Neuronal stem cell (in vitro differentiated cells): ENCODE measurements at regions not wholly inside any gene's neighbourhood (a gene's known extent, or its start where the extent isn't known, plus 50 kb on each side); places are given as distances from the start of the nearest gene placed in this dataset.

Experiments
- DNase-seq: peaks from one replicate; pipeline ENCODE4 v3.0.0-alpha.2; 2013; ENCODE audit warnings: low spot score
- H2AFZ ChIP-seq: one replicate; pipeline ENCODE4 v1.6.1; 2013; ENCODE audit warnings: mild to moderate bottlenecking, low read length, inconsistent platforms
- H2AK5ac ChIP-seq: 2 replicates; pipeline ENCODE4 v1.6.1; 2013; ENCODE audit warnings: low read depth, mild to moderate bottlenecking, inconsistent platforms, low read length, moderate library complexity, mixed read lengths
- H2BK120ac ChIP-seq: 2 replicates; pipeline ENCODE4 v1.6.1; 2013; ENCODE audit warnings: low read depth, mild to moderate bottlenecking, inconsistent platforms, low read length, moderate library complexity, mixed read lengths
- H2BK12ac ChIP-seq: one replicate; pipeline ENCODE4 v1.6.1; 2013; ENCODE audit warnings: low read length, inconsistent platforms
- H2BK15ac ChIP-seq: 2 replicates; pipeline ENCODE4 v1.6.1; 2013; ENCODE audit warnings: mild to moderate bottlenecking, low read length, inconsistent platforms, mixed read lengths
- H2BK5ac ChIP-seq: one replicate; pipeline ENCODE4 v1.6.1; 2013; ENCODE audit warnings: inconsistent platforms, mild to moderate bottlenecking, low read length, moderate library complexity
- H3K14ac ChIP-seq: one replicate; pipeline ENCODE4 v1.6.1; 2013; ENCODE audit warnings: low read length, inconsistent platforms
- H3K18ac ChIP-seq: 2 replicates; pipeline ENCODE4 v1.6.1; 2013; ENCODE audit warnings: low read length, inconsistent platforms
- H3K23ac ChIP-seq: 2 replicates; pipeline ENCODE4 v1.6.1; 2013; ENCODE audit warnings: low read depth, mild to moderate bottlenecking, mixed read lengths, low read length, inconsistent platforms; ENCODE audit not compliant: poor library complexity
- H3K27ac ChIP-seq: replicated peaks from 3 replicates; pipeline ENCODE4 v1.5.1; 2013; ENCODE audit warnings: low read length, inconsistent platforms
- H3K27me3 ChIP-seq, 3 experiments: 2 replicates each; pipeline ENCODE4 v1.6.1; 2013; ENCODE audit warnings: low read length in 3 of 3, mild to moderate bottlenecking in 2 of 3, inconsistent platforms in 1 of 3, low read depth in 1 of 3, mixed read lengths in 1 of 3, moderate library complexity in 1 of 3; ENCODE audit not compliant: control insufficient read depth in 3 of 3, insufficient read depth in 3 of 3
- H3K36me3 ChIP-seq, 2 donors: replicated peaks in 1 of 2; 2 replicates each; pipeline ENCODE4 v1.6.1; 2013; ENCODE audit warnings: low read length in 2 of 2; ENCODE audit not compliant: control insufficient read depth in 2 of 2, insufficient read depth in 2 of 2
- H3K4ac ChIP-seq: 2 replicates; pipeline ENCODE4 v1.6.1; 2013; ENCODE audit warnings: inconsistent platforms, mild to moderate bottlenecking, low read length, moderate library complexity
- H3K4me1 ChIP-seq, 2 donors: 1 replicate in 1 of 2; 2 replicates in 1 of 2; pipeline ENCODE4 v1.6.1; 2013; ENCODE audit warnings: low read length in 2 of 2, low read depth in 1 of 2; ENCODE audit not compliant: control insufficient read depth in 2 of 2, insufficient read depth in 1 of 2
- H3K4me2 ChIP-seq: one replicate; pipeline ENCODE4 v1.6.1; 2013; ENCODE audit warnings: mild to moderate bottlenecking, low read length, inconsistent platforms; ENCODE audit not compliant: insufficient read depth, poor library complexity, severe bottlenecking
- H3K4me3 ChIP-seq, 2 donors: 2 replicates each; pipeline ENCODE4 v1.5.1; 2013; ENCODE audit warnings: low read length in 2 of 2, mild to moderate bottlenecking in 2 of 2, inconsistent platforms in 1 of 2, moderate library complexity in 1 of 2
- H3K79me1 ChIP-seq: one replicate; pipeline ENCODE4 v1.6.1; 2013; ENCODE audit warnings: low read depth, mild to moderate bottlenecking, inconsistent platforms, low read length, moderate library complexity
- H3K9ac ChIP-seq: one replicate; pipeline ENCODE4 v1.6.1; 2013; ENCODE audit warnings: mild to moderate bottlenecking, low read depth, low read length, inconsistent platforms; ENCODE audit not compliant: poor library complexity
- H3K9me3 ChIP-seq, 2 donors: replicated peaks in 1 of 2; 2 replicates each; pipeline versions ENCODE3 to v1.6.1; 2013; ENCODE audit warnings: low read length in 2 of 2, mild to moderate bottlenecking in 2 of 2, inconsistent platforms in 1 of 2, low read depth in 1 of 2, mixed read lengths in 1 of 2, moderate library complexity in 1 of 2; ENCODE audit not compliant: control insufficient read depth in 2 of 2, insufficient read depth in 1 of 2
- H4K8ac ChIP-seq: one replicate; pipeline ENCODE4 v1.6.1; 2013; ENCODE audit warnings: low read depth, mild to moderate bottlenecking, inconsistent platforms, low read length, moderate library complexity
- H4K91ac ChIP-seq: one replicate; pipeline ENCODE4 v1.6.1; 2013; ENCODE audit warnings: low read length, low read depth, mild to moderate bottlenecking, inconsistent platforms; ENCODE audit not compliant: poor library complexity
- WGBS, 2 donors: extraction: QIAGEN DNeasy Blood & Tissue Kit; methylation state at CpG; one replicate each; pipeline ENCODE4 v1.1.7; 2013; ENCODE audit warnings: missing lambda C conversion rate in 2 of 2, mixed read lengths in 1 of 2; ENCODE audit not compliant: insufficient read length in 2 of 2, insufficient replicate concordance in 1 of 2; ENCODE audit errors: extremely low coverage in 2 of 2; 5-methylcytosine and 5-hydroxymethylcytosine counted together

DNA sequence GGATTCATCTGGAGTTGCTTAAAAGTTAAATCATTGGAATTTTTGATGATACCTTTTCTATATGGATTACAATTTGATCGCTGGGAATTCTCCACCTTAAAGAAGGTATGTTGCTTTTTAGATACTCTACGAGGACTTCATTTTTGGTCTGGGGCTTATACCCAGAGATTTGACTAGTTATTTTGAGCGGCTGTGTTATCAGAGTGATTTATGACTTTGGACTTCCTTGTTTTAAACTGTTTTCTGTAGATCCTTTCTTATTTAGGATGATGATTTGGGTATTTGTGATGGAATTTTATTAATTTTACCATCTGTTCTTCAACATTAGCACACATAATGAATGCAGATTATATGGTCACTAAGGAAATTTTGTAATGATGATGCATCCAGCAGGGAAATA, 75.2 kb downstream of the SOX4 start:
- Histone ChIP-seq H4K91ac (no peak overlapping the region), H3K9me3 (peaks cover 0 to 30% of the 10 kb centered on the region in 2 donors), H3K4ac (no peak overlapping the region), H3K4me1 (peaks cover 2 to 11% of the 10 kb centered on the region in 2 donors), H2BK5ac (no peak overlapping the region), H3K27ac (no peak overlapping the region), H2BK15ac (no peak overlapping the region), H3K18ac (no peak overlapping the region), H4K8ac (no peak overlapping the region), H3K4me2 (no peak overlapping the region), H3K27me3 (peaks cover 0 to 8% (median 0%) of the 10 kb centered on the region in 3 experiments), H3K79me1 (peaks cover 2% of the 10 kb centered on the region), H2AK5ac (no peak overlapping the region), H2AFZ (no peak overlapping the region), H3K14ac (no peak overlapping the region), H3K9ac (no peak overlapping the region), H3K4me3 (peak overlapping the region in 1 of 2 donors; percentile 66), H3K23ac (no peak overlapping the region), H2BK12ac (no peak overlapping the region), H3K36me3 (peaks cover 0 to 50% of the 10 kb centered on the region in 2 donors), H2BK120ac (no peak overlapping the region)
- WGBS, 2 donors = no CpG with 5 or more reads among the region's 3 CpGs
- no peak for DNase-seq

DNA sequence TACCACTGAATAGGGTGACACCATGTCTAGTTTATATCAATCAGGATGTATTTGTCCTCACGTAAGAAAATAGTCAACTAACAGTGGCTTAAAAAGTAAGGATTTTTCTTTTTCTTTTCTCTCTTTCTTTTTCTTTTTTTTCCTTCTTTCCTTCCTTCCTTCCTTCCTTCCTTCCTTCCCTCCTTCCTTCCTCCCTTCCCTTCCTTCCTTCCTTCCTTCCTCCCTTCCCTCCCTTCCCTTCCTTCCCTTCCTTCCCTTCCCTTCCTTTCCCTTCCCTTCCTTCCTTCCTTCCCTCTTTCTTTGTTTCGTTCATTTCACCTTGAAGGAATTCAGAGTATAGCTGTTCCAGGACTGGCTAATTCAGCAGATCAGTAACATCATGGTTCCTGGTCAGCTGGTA, 83.2 kb downstream of the SOX4 start:
- H3K79me1 ChIP-seq = no peaks in the 10 kb centered on the region
- peaks cover 0 to 74% of the 10 kb centered on the region in 2 donors for H3K36me3 ChIP-seq

GRCh38 chr6:21678990-21679389, 85.4 kb downstream of the SOX4 start:
- H3K9ac ChIP-seq = no peak overlapping the region
- H3K23ac ChIP-seq = no peak overlapping the region
- H3K4me2 ChIP-seq = no peak overlapping the region
- H3K27me3 ChIP-seq = no peaks in the 10 kb centered on the region
- H3K4me3 ChIP-seq = no peak overlapping the region
- H3K36me3 ChIP-seq = peaks cover 0 to 75% of the 10 kb centered on the region in 2 donors
- H3K79me1 ChIP-seq = no peaks in the 10 kb centered on the region
- H2BK120ac ChIP-seq = no peak overlapping the region
- no peak overlapping the region for H3K27ac ChIP-seq
- no peaks in the 10 kb centered on the region for H3K4me1 ChIP-seq
- no peak overlapping the region for H2AFZ ChIP-seq
- no CpG with 5 or more reads among the region's 6 CpGs for WGBS, 2 donors
- no peak overlapping the region for H3K4ac ChIP-seq
- H4K8ac ChIP-seq = no peak overlapping the region
- H3K18ac ChIP-seq = no peak overlapping the region
- no peak overlapping the region for H2BK15ac ChIP-seq
- H2BK5ac ChIP-seq = no peak overlapping the region
- H3K14ac ChIP-seq = no peak overlapping the region
- no peak overlapping the region for H2AK5ac ChIP-seq
- H4K91ac ChIP-seq = no peak overlapping the region
- DNase-seq = no peak
- H3K9me3 ChIP-seq = peaks cover 0 to 34% of the 10 kb centered on the region in 2 donors
- no peak overlapping the region for H2BK12ac ChIP-seq

More for the DNA sequence above, 83.2 kb downstream of the SOX4 start:
- Histone ChIP-seq H3K4me1 (no peaks in the 10 kb centered on the region), H3K4me2 (no peak overlapping the region), H3K4ac (no peak overlapping the region), H3K18ac (no peak overlapping the region), H3K23ac (no peak overlapping the region), H3K14ac (no peak overlapping the region), H2BK12ac (no peak overlapping the region), H2BK120ac (no peak overlapping the region), H3K27ac (no peak overlapping the region), H3K27me3 (no peaks in the 10 kb centered on the region), H2AFZ (no peak overlapping the region), H3K9ac (no peak overlapping the region), H3K4me3 (no peak overlapping the region), H3K9me3 (peaks cover 0 to 34% of the 10 kb centered on the region in 2 donors), H2BK15ac (no peak overlapping the region), H2BK5ac (no peak overlapping the region), H4K8ac (no peak overlapping the region), H2AK5ac (no peak overlapping the region), H4K91ac (no peak overlapping the region)
- WGBS, 2 donors = no CpG with 5 or more reads among the region's 2 CpGs
- no peak for DNase-seq

- H3K27ac ChIP-seq = no peak overlapping the region
- H3K79me1 ChIP-seq = no peaks in the 10 kb centered on the region
- no peak overlapping the region for H2BK120ac ChIP-seq
- no peak overlapping the region for H3K9ac ChIP-seq
- no peak overlapping the region for H2AFZ ChIP-seq
- no peak overlapping the region for H3K23ac ChIP-seq
- H3K27me3 ChIP-seq = no peaks in the 10 kb centered on the region
- no peak overlapping the region for H3K4ac ChIP-seq
- H2BK15ac ChIP-seq = no peak overlapping the region
- H3K9me3 ChIP-seq = peaks cover 0 to 34% of the 10 kb centered on the region in 2 donors
- H2BK5ac ChIP-seq = no peak overlapping the region
- H3K4me2 ChIP-seq = no peak overlapping the region
- H3K4me3 ChIP-seq = no peak overlapping the region
- DNase-seq = no peak
- H4K91ac ChIP-seq = no peak overlapping the region
- H3K18ac ChIP-seq = no peak overlapping the region
- WGBS, 2 donors = no CpG with 5 or more reads among the region's 2 CpGs
- H2AK5ac ChIP-seq = no peak overlapping the region
- H4K8ac ChIP-seq = no peak overlapping the region
- no peak overlapping the region for H2BK12ac ChIP-seq
- H3K14ac ChIP-seq = no peak overlapping the region
- H3K4me1 ChIP-seq = peaks cover 0 to 2% of the 10 kb centered on the region in 2 donors
- peaks cover 0 to 77% of the 10 kb centered on the region in 2 donors for H3K36me3 ChIP-seq
Observed at GRCh38 chr6:21679761-21680265, 86.3 kb downstream of the SOX4 start.
